NCI-H1417 treated with DMSO at 0.1 percent for 48 hours (cell line): ENCODE measurements at regions not wholly inside any gene's neighbourhood (a gene's known extent, or its start where the extent isn't known, plus 50 kb on each side); places are given as distances from the start of the nearest gene placed in this dataset.

Experiments
- DNase-seq: peaks from one replicate; lab custom pipeline; 2025; lab: John Stamatoyannopoulos, UW

DNA sequence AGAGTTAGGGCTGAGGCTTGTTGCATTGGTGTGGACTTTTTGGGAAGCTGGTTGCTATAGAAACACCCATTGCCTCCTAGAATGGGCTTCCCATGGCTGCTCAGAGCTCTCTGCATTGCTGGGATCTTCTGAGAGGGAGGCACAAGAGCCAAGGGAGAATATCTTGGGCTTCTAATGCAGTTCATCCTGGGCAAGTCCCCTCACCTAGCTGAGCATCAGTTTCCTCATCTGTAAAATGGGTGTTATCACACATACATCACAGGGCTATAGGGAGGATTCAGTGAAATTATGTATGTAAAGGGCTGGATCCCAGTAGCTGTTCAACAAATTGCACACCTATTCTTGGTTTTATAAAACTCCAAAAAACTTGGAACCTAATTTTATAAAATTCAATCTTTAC, 106.1 kb upstream of the ALDH1B1 start:
- no peak for DNase-seq

- DNase-seq: no peak
Observed at GRCh38 chr9:38285236-38285635, 107.3 kb upstream of the ALDH1B1 start.

DNA sequence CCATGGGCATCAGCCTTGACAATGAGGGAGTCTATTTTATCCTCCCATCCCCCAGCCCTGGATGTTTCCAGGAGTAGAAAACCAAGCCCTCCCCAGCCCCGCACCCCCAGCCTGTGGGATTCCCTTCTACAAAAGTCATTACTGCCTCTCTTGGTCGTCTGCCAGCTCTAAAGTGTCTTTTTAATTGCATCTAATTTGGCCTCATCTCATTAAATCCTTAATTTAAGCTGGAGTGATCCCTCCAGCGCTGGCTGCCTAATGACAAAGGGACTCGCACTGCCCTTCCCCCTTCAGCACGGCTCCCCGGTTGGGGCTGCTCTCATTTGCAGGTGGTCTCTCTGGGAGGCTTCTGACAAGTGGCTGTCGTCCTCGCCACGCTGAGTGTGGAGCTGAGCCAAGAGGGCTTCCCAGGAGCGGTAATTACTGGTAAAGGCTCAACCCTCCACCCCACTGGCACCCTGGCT, 107.9 kb upstream of the ALDH1B1 start:
- DNase-seq: peak; percentile 84

DNA sequence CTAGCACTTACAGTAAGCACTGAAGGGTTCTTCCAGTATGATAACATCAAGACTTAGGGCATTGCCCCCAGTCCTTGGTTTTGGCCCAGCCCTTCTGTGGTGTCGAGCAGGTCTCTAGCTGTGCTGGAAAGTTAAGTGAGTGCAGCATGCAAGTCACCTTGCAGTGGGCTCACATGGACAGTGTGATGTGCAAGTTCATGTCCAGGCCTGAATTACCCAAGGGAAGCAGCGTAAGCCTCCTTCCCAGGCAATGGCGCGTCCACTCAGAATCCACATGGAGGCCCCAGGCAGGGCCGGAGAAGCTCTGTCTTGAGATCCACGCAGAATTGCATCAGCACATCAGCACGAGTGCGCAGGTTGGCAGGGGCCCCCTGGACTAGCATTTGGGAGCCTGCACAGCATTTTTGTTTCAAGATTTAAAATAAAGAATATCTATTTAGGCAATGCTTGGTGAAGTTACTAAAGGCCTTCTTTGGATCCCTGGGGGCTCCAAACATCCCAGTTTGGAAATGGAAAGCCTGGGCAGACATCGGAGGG, 108.4 kb upstream of the ALDH1B1 start:
- no peak for DNase-seq

- DNase-seq: no peak
Observed at GRCh38 chr9:38282756-38283155, 109.7 kb upstream of the ALDH1B1 start.

GRCh38 chr9:38281917-38282316, 110.6 kb upstream of the ALDH1B1 start:
- no peak for DNase-seq

DNA sequence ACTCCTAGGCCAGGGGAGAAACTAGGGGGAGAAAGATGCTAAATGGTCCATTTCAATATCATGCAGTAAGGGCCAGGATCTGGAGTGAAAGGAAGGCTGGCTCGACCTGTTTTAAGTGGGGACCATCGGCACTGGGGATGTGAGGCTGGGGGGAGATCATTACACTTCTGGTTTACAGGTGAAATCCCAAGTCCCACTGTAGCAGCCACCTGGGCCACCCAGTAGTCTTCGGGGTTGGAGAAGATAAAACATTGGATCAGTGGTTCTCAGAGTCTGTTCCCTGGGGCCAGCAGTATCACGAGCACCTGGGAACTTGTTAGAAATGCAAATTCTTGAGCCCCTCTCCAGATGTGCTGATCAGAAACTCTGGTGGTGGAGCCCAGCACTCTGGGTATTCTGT, 111.3 kb upstream of the ALDH1B1 start:
- DNase-seq: no peak

DNA sequence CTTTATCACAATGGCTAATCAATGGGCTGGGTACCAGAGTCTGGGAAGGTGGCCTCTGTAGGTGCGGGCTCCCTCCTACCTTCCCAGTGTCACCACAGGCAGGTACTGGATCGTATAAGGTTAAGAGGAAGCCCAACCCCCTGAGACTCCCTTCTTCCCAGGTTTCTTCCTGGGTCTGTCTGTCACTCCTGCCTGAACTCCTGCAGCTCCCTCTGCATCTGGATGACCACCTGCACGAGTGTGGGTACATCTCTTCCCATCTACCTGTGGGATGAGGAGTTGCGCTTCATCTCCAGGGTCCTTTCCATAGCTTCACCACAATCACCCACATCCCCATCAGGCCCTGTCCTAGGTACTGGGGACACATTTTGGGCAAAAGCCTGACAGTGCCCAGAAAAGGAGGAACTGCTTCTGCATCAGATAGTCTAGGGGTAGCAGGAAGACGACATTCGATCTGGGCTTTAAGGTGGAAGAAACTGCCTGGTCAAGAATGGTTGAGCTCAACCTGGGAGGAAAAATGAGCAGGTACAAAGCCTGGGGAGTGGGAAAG, 112.2 kb upstream of the ALDH1B1 start:
- no peak for DNase-seq

DNA sequence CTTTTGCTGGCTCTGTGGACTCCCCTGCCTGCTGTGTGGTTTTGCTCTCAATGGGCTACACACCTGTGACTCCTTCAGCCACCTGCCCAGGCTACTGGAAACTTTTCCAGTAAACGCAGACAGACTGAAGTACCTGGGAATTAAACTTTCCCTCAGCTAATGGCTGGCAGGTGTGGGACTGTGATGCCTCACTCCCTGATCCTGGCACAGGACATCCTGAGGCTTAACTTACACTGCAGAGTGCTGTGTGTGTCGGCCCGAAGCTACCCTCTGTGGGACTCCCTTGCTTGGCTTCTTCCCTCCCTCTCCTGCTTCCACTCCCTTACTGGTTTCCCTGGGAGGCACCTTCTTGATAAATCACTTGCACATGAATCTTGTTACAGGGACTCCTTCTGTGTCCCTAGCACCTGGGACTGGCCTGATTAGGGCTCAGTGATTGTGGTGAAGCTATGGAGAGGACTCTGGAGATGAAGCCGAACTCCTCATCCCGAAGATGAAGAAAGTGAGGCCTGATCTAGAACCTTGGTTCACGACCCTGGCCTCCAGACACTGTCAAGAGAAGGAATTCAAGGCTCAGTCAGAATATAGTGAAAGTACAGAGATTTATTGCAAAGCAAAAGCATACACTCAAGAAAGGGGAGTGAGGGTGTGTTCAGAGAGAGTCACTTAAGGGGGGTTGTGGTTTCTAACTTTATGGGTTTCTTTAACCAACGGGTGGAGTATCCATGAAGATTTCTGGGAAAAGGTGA, 113.4 kb upstream of the ALDH1B1 start:
- no peak for DNase-seq

GRCh38 chr9:38278457-38278856, 114.0 kb upstream of the ALDH1B1 start:
- DNase-seq: no peak

GRCh38 chr9:38277601-38278200, 114.8 kb upstream of the ALDH1B1 start:
- DNase-seq: no peak

- no peak for DNase-seq
Observed at GRCh38 chr9:38276771-38277439, 115.6 kb upstream of the ALDH1B1 start.

DNA sequence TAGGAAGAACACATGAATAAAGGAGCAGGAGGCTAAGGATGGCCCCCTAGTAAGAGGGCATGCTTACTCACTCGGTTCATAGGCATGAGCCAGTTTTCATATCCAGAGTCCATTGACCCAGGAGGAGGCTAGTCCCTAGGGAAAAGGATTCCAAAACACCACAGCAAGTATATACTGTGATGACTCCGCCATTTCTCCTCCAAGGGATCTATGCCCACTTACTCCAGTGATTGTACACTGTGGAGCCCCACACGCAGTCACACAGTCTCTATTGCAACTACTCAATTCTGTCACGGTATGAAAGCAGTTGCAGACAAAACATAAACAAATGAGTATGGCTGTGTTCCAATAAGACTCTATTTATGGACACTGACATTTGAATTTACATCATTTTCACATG, 117.7 kb upstream of the ALDH1B1 start:
- DNase-seq: no peak

DNA sequence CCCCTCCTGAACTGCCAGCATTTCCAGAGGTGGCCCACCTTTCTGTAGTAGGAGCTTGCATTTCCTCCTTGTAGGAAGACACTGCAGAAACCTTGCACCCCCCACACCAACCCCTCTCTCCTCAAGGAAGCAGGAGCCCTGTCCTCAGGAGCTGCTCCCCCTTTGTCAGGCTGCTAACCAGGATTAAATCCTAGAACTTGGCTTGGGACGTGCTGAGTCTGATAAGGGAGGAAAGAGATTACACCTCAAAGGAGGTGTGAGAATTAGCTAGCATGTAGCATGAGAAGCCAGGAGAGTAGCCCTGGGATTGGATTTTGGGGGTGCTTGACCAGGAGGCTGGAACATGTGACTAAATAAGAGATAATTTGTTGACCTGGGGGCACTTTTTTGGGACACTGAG, 119.8 kb upstream of the ALDH1B1 start:
- DNase-seq: no peak

- no peak for DNase-seq
Observed at GRCh38 chr9:38271666-38272241, 120.7 kb upstream of the ALDH1B1 start.

- no peak for DNase-seq
Observed at GRCh38 chr9:38269775-38270174, 122.7 kb upstream of the ALDH1B1 start.

DNA sequence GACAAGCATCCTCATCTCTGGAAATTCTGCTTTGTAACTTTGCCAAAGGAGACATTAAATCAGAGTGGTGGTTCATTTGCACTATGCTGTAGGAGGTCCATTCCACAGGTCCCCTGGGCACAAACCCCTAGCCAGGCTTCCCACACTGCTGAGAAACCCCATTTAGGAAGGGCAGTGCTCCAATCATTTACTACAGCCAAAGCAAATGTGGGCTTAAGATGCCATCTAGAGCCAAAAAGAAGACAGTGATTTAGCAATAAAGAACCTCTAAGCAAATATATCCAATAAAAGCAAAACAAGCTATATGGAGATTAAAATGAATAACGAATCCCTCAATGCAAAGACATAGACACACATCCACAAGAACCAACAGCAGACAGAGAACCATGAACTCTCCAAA, 129.0 kb upstream of the ALDH1B1 start:
- no peak for DNase-seq

- DNase-seq: no peak
Observed at GRCh38 chr9:38259519-38260218, 132.8 kb upstream of the ALDH1B1 start.

DNA sequence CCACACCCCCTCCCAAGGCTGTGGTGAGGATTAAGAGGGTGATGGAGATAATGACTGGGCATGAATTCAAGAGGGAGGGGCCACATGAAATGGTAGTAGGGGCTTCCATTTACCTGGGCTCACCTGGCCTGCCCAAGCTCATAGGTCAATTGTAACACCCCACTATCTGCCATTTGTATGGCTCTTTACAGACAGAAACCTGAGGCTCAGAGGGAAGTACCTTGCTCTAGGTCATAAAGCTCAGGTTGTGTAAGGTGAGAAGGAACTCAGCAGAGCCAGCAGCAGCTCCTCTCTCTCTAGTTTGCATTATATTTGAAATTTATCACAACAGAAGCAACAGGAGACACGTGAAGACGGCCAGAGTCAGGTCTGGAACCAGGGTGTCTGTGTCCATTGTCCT, 133.4 kb upstream of the ALDH1B1 start:
- DNase-seq: no peak

DNA sequence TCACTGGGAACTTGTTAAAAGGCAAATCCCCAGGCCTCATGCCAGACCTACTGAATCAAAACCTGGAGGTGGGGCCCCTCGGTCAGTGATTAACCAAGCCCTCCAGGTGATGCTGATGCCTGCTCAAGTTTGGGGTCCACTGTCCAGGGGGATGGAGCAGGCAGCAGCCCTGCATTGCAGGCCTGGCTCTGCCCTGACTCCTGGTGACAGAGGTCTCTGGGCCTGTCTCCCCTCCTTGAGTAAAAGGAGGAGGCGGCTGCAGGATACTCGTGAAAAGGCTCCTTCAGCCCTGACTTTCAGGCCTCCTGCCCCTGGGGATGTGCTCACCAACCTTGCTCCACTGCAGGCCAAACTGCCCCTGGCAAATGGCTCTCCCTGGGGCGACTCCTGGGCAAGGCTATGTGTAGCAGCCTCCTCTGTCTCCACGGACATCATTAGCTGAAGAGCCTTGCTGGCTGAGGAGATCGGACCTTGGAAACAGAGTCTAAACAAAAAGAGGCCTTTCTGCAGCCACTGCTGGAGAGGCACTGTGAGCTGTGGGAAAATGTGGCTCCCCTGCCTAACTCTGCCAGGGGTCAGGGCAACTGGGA, 134.8 kb upstream of the ALDH1B1 start:
- DNase-seq: no peak

DNA sequence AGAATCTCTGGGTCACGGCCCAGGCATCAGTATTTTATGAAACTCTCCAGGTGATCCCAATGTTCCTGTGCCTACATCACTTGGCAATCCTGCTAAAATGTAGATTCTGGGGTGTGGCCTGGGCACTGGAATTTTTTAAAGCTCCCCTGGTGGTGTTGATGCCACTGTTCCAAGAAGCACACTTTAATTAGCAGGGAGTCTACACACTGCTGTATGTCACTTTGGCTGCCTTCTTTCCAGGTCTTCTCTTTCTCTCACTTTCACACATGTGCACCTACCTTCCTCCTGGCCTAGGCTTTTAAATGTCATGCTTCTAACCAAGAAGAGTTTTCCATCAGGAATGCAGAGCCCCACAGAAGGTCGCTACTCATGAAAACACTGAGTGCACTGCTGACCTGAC, 136.0 kb upstream of the ALDH1B1 start:
- DNase-seq: no peak
